Endothelial cell of umbilical vein (primary cell): ENCODE measurements at regions not wholly inside any gene's neighbourhood (a gene's known extent, or its start where the extent isn't known, plus 50 kb on each side); places are given as distances from the start of the nearest gene placed in this dataset.

Experiments
- BruUV-seq: library from RNA; stranded (reverse); fragments of 400-500 nt; replicated peaks from 2 replicates; lab custom pipeline; 2021; lab: Mats Ljungman, UMichigan
- CTCF ChIA-PET: fragments of 300-600, 350-600 bp; sonication (Branson Sonifier 250); formaldehyde crosslinking; loops from one replicate; lab custom pipeline; 2021; ENCODE audit warnings: antibody characterized with exemption, inconsistent platforms; lab: Charles Lee
- POLR2A ChIA-PET: fragments of 300-600, 350-600 bp; sonication (Branson Sonifier 250); formaldehyde crosslinking; loops from one replicate; lab custom pipeline; 2021; ENCODE audit warnings: antibody characterized with exemption, inconsistent platforms; lab: Charles Lee
- DNase-seq: peaks from one replicate; pipeline ENCODE4 v3.0.0-alpha.2; 2011; ENCODE audit warnings: low read depth, low spot score
- FAIRE-seq: peaks from 2 replicates; lab custom pipeline; 2011; peaks lifted over from hg19 to GRCh38; lab: Jason Lieb, UNC
- H2AFZ ChIP-seq: 2 replicates; pipeline ENCODE4 v1.6.0; 2012; ENCODE audit warnings: low read depth, low read length, control low read depth, inconsistent platforms
- H3K27ac ChIP-seq: 2 replicates; pipeline ENCODE4 v1.5.1; 2011; ENCODE audit warnings: low read depth, mild to moderate bottlenecking, control low read depth, low read length, moderate library complexity; ENCODE audit not compliant: insufficient read depth
- H3K27me3 ChIP-seq, 2 experiments: 2 replicates each; pipeline versions ENCODE4 v1.6.0 to v1.6.1; 2011; ENCODE audit warnings: low read length in 2 of 2, mixed read lengths in 1 of 2; ENCODE audit not compliant: control insufficient read depth in 2 of 2, insufficient read depth in 2 of 2
- H3K36me3 ChIP-seq, 2 experiments: 2 replicates in 1 of 2; 3 replicates in 1 of 2; pipeline ENCODE4 v1.5.1; 2011; ENCODE audit warnings: low read length in 2 of 2, mild to moderate bottlenecking in 1 of 2, moderate library complexity in 1 of 2; ENCODE audit not compliant: control insufficient read depth in 2 of 2, insufficient read depth in 2 of 2; ENCODE audit errors: extremely low read depth in 1 of 2
- H3K4me1 ChIP-seq: 3 replicates; pipeline ENCODE4 v1.5.1; 2011; ENCODE audit warnings: mild to moderate bottlenecking, low read length; ENCODE audit not compliant: control insufficient read depth, insufficient read depth; ENCODE audit errors: extremely low read depth
- H3K4me2 ChIP-seq: 2 replicates; pipeline ENCODE4 v1.6.1; 2011; ENCODE audit warnings: low read length, control low read depth, mixed read lengths; ENCODE audit not compliant: insufficient read depth
- H3K4me3 ChIP-seq, 3 experiments: fragments of 200-600 bp in 1 of 3; sonication (generic), shearing (Covaris generic) in 1 of 3; replicated peaks in 1 of 3; 2 replicates each; pipeline ENCODE4 v1.5.1; 2011 to 2016; ENCODE audit warnings: control low read depth in 3 of 3, low read length in 3 of 3, mild to moderate bottlenecking in 2 of 3, inconsistent platforms in 1 of 3, low read depth in 1 of 3, moderate library complexity in 1 of 3; ENCODE audit not compliant: insufficient read depth in 1 of 3
- H3K79me2 ChIP-seq: 2 replicates; pipeline ENCODE4 v1.6.0; 2012; ENCODE audit warnings: low read length, inconsistent platforms; ENCODE audit not compliant: control insufficient read depth, insufficient read depth
- H3K9ac ChIP-seq: replicated peaks from 2 replicates; pipeline ENCODE3; 2011; ENCODE audit warnings: low read length, control low read depth; ENCODE audit not compliant: insufficient read depth; ENCODE audit errors: extremely low read depth
- H3K9me1 ChIP-seq: replicated peaks from 3 replicates; pipeline ENCODE4 v1.6.0; 2011; ENCODE audit warnings: mild to moderate bottlenecking, low read length; ENCODE audit not compliant: control insufficient read depth, insufficient read depth; ENCODE audit errors: extremely low read depth
- H3K9me3 ChIP-seq: replicated peaks from 2 replicates; pipeline ENCODE4 v1.5.1; 2012; ENCODE audit warnings: low read length, inconsistent platforms; ENCODE audit not compliant: control insufficient read depth, insufficient read depth
- H4K20me1 ChIP-seq: replicated peaks from 2 replicates; pipeline ENCODE3; 2011; ENCODE audit warnings: mild to moderate bottlenecking, low read length; ENCODE audit not compliant: control insufficient read depth, insufficient read depth; ENCODE audit errors: extremely low read depth
- EZH2 ChIP-seq: IDR thresholded peaks from 2 replicates; pipeline ENCODE4 v1.6.1; 2012; ENCODE audit warnings: borderline replicate concordance, low read depth, mild to moderate bottlenecking, moderate library complexity, low read length, inconsistent platforms; ENCODE audit not compliant: severe bottlenecking
- FOS ChIP-seq: IDR thresholded peaks from 2 replicates; pipeline ENCODE4 v1.6.1; 2011; ENCODE audit warnings: mild to moderate bottlenecking, low read length, moderate library complexity, borderline replicate concordance; ENCODE audit not compliant: insufficient read depth
- GATA2 ChIP-seq: IDR thresholded peaks from 2 replicates; pipeline ENCODE4 v1.7.0; 2011; ENCODE audit warnings: low read depth, mild to moderate bottlenecking, moderate library complexity, mixed read lengths, low read length; ENCODE audit not compliant: insufficient read length, insufficient read depth
- JUN ChIP-seq: IDR thresholded peaks from 2 replicates; pipeline ENCODE4 v1.6.1; 2011; ENCODE audit warnings: borderline replicate concordance, low read depth; ENCODE audit not compliant: insufficient read length, insufficient read depth
- MAX ChIP-seq: IDR thresholded peaks from 2 replicates; pipeline ENCODE4 v1.6.1; 2011; ENCODE audit not compliant: insufficient read depth, insufficient read length
- MYC ChIP-seq: IDR thresholded peaks from one replicate; pipeline ENCODE4 v1.6.1; 2011; ENCODE audit warnings: mild to moderate bottlenecking, low read depth, low read length
- POLR2A ChIP-seq: IDR thresholded peaks from 2 replicates; pipeline ENCODE4 v1.6.1; 2012; ENCODE audit warnings: low read depth, mild to moderate bottlenecking, control low read depth, low read length
- POLR2AphosphoS5 ChIP-seq: IDR thresholded peaks from 2 replicates; pipeline ENCODE4 v1.6.1; 2012; ENCODE audit warnings: low read depth, mild to moderate bottlenecking, control low read depth, low read length, moderate library complexity; ENCODE audit not compliant: insufficient read depth
- dilution Hi-C: fragments of 300-500 bp; cut with MboI; formaldehyde crosslinking; loops from one replicate; pipeline ENCODE4 v1.15.0; 2019; ENCODE audit warnings: low sequenced_read_pairs; ENCODE audit not compliant: extremely low pct_ligation_motif_present
- intact Hi-C: fragments of 100-400 bp; cut with micrococcal nuclease; formaldehyde crosslinking; loops from one replicate; pipeline ENCODE4 v1.10.0; 2022
- TF ChIP-seq, protein P1 (sequence below), 2 donors: IDR thresholded peaks; 1 replicate in 1 of 2; 2 replicates in 1 of 2; pipeline ENCODE4 v1.5.1; 2011; ENCODE audit warnings: low read length in 2 of 2, mild to moderate bottlenecking in 2 of 2, moderate library complexity in 2 of 2, control low read depth in 1 of 2, inconsistent platforms in 1 of 2, low read depth in 1 of 2; ENCODE audit not compliant: insufficient read depth in 1 of 2; ENCODE audit errors: extremely low read depth in 1 of 2

- POLR2A ChIA-PET: interaction anchor here (0.6 kb wide), 1 partner anchor 20 kb away, joined by 3 read pairs; no protein-coding TSS in a partner anchor
- no TSS peak for BruUV-seq
- Histone ChIP-seq H3K79me2 (no peaks in the 10 kb centered on the region), H3K36me3 (no peaks in the 10 kb centered on the region), H3K9me1 (no peaks in the 10 kb centered on the region), H2AFZ (no peak overlapping the region), H4K20me1 (no peaks in the 10 kb centered on the region), H3K27me3 (no peaks in the 10 kb centered on the region), H3K4me3 (no peak overlapping the region), H3K27ac (no peak overlapping the region), H3K9ac (no peak overlapping the region), H3K9me3 (no peaks in the 10 kb centered on the region), H3K4me2 (no peak overlapping the region), H3K4me1 (no peaks in the 10 kb centered on the region)
- no peak for DNase-seq
- intact Hi-C loops (no loop called here), dilution Hi-C loops (no loop called here)
- no peak for TF ChIP-seq EZH2
- TF ChIP-seq MYC: no peak
- TF ChIP-seq, protein P1, sequence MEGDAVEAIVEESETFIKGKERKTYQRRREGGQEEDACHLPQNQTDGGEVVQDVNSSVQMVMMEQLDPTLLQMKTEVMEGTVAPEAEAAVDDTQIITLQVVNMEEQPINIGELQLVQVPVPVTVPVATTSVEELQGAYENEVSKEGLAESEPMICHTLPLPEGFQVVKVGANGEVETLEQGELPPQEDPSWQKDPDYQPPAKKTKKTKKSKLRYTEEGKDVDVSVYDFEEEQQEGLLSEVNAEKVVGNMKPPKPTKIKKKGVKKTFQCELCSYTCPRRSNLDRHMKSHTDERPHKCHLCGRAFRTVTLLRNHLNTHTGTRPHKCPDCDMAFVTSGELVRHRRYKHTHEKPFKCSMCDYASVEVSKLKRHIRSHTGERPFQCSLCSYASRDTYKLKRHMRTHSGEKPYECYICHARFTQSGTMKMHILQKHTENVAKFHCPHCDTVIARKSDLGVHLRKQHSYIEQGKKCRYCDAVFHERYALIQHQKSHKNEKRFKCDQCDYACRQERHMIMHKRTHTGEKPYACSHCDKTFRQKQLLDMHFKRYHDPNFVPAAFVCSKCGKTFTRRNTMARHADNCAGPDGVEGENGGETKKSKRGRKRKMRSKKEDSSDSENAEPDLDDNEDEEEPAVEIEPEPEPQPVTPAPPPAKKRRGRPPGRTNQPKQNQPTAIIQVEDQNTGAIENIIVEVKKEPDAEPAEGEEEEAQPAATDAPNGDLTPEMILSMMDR (IDR thresholded peaks at IDR 0.05; ENCODE audit: extremely low read depth in 1 of 2, insufficient read depth in 1 of 2, low read depth in 1 of 2, low read length in 2 of 2): no peak
- TF ChIP-seq JUN: no peak
- TF ChIP-seq POLR2A: no peak
- no peak for TF ChIP-seq GATA2
- TF ChIP-seq MAX: no peak
- TF ChIP-seq FOS: no peak
- no peak for TF ChIP-seq POLR2AphosphoS5
- no peak for FAIRE-seq
- CTCF ChIA-PET: interaction anchor here (0.7 kb wide), 1 partner anchor 569 kb away, joined by 3 read pairs; no protein-coding TSS in a partner anchor
Measured at GRCh38 chr15:95479308-95479707, 851.2 kb upstream of the NR2F2 start.
